ENCODE measurements at regions not wholly inside any gene's neighbourhood (a gene's known extent, or its start where the extent isn't known, plus 50 kb on each side); places are given as distances from the start of the nearest gene placed in this dataset.
"Not testable (repeated sequence)": the region's sequence is repeated elsewhere in the genome, so short reads cannot be mapped to it uniquely, and the experiment has no call there.

DNA sequence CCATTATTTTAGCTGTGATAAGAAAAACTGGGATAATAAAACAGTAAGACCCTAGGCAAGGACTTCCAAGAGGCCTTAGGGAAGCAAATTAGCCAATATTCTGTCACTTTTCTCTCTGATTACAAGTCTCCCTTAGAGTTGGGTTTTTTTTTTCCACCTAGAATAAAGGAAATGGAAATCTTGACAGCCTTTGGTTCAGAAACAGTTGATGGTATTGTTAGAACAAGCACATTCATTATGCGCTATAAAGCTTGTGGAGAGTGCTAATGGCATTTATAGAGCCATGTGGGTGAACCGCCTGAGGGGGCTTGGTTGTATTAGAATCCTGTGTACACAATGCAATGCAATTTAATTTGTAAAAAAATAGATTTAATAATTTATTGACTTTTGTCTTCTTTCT lies 88.9 kb upstream of the OGFRL1 start:
- DNase-seq (ENCODE audit: low read depth) = no peak

DNA sequence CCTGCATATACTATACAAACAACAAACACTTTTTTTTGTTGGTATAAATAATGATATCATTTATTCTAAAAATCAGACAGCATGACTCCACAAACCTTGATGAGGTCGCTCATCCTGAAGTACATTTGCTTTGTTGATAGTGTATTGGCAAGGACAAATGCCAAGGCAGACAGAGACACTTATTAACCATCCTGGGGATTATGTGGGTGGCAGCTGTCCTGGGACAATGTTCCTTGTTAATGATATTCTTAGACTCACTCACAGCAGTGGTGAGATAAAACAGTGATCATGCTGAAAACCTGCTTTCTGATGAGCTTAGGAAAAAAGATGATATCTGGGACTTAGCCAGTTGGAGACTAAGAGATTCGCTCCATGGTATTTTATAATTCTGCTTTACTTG lies 85.4 kb upstream of the OGFRL1 start:
- no peak for DNase-seq (ENCODE audit: low read depth)

DNA sequence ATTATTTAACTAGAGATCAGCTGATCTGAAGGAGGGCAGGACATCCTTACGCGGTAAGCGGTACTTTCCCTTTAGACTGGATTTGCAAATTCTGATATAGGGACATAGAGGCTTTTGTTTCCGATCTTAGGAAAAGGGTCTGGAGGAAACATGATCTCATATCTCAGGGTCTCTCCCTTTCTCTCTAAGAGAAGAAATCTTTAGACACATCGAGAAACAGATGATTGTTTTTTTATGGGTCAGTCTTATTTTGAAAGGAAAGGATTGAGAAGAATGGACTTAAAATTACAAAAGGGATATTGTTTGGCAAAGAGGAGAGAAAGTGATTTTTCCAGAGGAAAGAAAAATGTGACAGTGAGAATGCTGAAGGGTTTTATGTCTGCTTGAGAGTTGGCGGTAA lies 83.9 kb upstream of the OGFRL1 start:
- no peak for DNase-seq (ENCODE audit: low read depth)

DNA sequence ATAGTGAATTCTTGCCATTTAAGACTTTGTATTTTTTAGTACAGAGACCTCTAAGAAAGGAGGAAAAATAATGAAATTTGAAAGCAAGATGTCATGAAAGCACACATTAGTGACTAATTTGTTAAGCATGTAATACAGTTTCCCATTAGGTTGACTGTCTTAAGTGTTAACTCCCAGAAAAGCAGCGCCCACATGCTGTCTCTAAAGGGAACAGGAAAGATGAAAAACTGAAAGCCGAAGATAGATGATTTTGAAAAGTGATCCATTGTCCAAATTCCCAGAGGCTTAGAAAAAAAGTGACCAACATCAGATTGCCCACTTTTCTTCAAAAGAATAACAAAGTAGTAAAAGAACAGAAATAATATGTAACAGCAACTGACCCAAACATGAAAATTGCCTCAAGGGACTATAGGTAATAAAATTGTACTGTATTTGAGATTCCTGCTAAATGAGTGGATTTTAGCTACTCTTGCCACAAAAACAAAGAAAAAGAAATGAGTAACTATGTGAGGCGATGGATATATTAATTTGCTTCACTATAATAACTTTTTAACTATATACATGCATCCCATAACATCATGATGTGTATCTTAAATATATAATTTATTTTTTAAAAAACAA lies 83.2 kb upstream of the OGFRL1 start:
- DNase-seq (ENCODE audit: low read depth) = no peak

DNA sequence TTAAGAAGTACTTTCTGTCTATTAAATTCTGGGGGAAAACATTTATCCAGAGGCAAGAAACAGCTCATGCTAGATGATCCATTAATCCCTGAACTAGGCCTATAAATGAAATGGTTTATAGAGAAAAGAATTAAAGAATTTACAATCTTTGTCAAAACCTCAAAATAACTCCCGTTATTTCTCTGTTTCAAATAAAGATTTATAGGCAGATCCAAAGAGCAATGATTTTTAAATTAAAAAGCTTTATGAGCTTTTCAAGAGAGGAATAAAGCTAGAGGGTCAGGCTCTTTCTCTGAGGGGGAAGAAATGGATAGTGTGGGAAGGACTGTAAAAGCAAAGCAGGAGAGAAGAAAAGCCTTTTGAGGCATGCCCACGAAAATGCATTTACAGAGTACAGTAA lies 82.5 kb upstream of the OGFRL1 start:
- DNase-seq (ENCODE audit: low read depth) = no peak

DNA sequence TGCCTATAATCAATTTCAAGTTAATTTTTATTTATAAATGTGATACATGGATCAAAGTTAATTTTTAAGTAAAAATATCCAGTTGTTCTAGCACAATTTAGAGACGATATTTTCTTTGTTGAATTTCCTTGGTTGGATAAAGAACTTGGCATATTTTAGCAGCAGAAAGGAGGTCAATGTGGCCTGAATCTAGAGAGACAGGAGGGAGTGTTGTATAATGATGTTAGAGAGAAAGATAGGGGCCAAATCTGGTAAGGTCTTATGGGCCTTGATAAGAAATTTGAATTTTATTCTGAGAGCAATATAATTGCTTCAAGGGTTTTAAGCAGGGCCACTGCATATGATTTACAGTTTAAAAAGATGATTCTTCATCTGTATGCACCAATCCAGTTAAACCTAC lies 79.4 kb upstream of the OGFRL1 start:
- no peak for DNase-seq (ENCODE audit: low read depth)

DNA sequence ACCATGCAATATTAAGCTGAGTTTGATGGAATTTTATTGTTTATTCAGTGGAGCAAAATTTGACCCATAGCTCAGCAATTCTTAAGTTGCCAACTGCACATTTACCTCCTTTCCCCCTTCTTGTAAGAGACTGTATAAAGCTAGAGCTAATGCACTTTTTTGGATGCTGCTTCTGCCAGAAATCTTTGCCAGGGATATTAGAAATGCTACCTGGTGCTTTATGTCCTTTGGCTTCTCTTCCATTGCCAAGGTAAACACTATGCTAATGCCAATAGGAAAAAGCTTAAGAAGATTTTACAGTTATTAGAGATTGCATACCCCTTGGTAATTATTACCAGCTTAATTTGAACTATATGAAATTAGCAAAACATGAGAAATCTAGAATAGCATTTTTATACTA lies 79.0 kb upstream of the OGFRL1 start:
- DNase-seq (ENCODE audit: low read depth) = no peak

DNA sequence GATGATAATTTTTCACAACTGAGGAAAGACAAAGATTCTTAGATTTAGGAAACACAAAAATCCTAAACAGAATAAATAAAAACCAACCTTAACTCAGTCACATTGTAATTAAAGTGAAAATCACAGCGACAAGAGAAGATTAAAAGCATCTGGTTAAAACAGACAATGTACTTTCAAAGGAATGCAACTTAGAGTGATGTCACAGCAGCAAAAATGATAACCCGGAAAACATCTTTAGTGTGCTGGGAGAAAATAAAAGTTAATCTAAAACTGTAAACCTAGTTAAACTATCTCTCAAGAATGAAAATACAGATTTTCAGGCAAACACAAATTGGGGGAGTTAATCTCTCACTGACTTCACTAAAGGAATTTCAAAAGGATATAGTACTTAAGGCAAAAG lies 76.8 kb upstream of the OGFRL1 start:
- DNase-seq (ENCODE audit: low read depth) = no peak

DNA sequence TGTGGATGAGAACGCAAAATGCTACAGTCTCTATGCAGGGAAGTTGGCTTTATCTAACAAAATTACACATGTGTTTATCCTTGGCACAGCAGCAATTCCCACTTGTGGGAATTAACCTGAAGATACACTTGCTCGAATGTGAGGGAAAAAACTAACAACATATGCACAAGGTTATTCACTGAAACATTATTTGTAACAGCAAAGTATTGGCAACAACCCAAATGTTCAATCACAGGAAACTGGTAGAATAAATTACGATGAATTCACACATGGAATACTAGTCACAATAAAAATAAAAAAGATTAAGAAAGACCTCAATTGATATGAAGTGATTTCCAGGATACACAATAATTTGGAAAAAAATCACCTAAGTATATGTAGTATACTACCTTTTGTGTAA lies 68.1 kb upstream of the OGFRL1 start:
- DNase-seq (ENCODE audit: low read depth) = no peak

DNA sequence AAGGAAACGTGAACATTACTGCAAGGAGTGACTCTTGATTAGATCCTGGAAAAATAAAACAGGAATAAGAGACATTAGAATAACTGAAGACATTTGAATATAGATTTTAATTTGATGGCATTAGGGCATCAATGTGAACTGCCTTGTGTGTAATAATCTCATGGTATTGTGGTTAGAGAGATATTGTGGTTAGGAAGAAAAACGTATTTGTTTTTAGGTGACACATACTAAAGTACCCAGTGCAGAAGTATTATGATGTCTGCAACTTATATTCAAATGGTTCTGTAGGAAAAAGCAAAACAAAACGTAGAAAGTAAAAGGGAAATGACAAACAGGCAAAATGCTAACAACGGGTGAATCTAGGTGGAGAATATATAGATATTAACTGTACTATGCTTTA lies 65.9 kb upstream of the OGFRL1 start:
- no peak for DNase-seq (ENCODE audit: low read depth)

DNA sequence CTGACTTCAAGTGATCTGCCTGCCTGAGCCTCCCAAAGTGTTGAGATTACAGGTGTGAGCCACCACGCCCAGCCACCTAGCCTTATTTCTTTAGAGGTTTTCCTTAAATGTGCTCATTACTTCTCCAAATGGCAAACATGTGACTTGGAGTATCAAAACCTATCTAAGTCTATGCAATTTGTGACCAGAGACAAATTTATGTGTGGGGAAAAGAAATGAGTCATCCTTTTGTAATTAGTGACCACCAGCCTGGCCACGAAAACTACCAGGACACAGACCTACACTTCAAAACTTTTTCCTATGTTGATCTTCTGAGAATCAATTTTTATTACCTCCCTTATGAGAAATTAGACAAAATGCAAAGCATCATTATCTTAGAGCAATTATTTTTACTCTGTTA lies 64.6 kb upstream of the OGFRL1 start:
- no peak for DNase-seq (ENCODE audit: low read depth)

DNA sequence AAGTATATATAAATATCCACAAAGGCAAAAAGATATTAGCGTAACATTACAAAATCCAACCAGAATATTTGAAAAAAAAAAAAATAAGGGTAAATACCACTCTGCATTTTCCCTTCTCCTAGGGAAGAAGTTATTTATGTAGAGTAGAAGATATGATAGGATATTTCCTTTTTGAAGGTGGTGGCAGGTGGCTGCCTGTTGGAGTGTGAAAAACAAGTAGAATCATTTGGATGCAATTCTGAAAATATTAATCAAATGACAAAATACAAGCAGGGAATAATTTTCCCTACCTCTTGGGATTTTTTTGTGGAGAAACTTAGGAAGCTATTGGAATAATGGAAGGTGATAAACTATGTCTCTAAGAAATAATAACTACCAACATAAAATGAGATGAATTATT lies 62.5 kb upstream of the OGFRL1 start:
- no peak for DNase-seq (ENCODE audit: low read depth)

DNA sequence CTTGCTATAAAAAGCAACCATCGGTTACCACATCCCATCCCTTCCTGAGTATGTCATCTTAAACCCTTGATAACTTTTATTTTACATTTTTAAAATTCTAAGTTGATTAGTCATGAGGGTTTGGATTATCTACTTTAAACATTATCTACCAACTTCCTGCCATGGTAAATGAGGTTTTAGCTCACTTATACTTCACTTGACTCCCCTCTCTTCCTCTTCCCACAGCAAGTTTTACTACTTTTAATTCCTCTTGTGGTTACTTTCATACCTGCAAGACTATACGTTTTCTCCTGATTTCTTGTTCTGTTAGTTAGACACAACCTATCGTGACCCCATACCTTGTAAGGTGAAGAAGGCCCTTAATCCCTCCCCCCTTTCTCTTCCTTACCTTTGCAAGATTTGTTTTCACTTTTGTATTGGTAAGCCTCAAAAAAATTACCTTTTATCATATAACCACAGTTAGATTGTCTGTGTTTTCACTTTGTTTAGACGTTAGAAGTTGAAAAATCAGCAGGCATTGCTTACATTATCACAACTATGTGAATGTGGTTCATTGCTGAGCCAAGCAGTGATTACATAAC lies 60.1 kb upstream of the OGFRL1 start:
- DNase-seq (ENCODE audit: low read depth) = no peak

DNA sequence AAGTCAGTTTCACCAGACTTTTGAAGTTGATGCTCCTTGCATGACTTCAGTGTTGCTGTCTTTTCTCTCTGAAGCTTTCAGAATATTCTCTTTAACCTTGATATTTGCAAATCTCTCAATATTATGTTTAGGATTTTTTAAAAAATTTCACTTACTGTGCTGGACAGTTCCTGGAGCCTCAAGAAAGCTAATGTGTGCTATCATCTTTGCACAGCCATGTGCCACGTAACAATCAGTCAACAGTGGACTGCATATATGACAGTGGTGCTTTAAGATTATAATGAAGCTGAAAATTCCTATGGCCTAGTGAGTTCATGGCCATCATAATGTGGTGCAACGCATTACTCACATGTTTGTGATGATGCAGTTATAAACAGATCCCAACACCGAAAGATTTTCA lies 59.1 kb upstream of the OGFRL1 start:
- DNase-seq (ENCODE audit: low read depth) = no peak

DNA sequence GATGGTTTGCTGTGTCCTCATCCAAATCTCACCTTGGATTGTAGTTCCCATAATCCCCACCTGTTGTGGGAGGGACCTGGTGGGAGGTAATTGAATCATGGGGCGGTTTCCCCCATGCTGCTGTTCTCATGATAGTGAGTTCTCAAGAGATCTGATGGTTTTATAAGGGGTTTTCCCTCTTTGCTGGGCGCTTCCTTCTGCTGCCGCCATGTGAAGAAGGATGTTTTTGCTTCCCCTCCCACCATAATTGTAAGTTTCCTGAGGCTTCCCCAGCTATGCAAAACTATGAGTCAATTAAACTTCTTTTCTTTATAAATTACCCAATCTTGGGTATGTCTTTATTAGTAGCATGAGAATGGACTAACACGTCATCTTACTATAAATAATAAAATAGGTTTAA lies 55.7 kb upstream of the OGFRL1 start:
- not testable (repeated sequence) for DNase-seq (ENCODE audit: low read depth)

DNA sequence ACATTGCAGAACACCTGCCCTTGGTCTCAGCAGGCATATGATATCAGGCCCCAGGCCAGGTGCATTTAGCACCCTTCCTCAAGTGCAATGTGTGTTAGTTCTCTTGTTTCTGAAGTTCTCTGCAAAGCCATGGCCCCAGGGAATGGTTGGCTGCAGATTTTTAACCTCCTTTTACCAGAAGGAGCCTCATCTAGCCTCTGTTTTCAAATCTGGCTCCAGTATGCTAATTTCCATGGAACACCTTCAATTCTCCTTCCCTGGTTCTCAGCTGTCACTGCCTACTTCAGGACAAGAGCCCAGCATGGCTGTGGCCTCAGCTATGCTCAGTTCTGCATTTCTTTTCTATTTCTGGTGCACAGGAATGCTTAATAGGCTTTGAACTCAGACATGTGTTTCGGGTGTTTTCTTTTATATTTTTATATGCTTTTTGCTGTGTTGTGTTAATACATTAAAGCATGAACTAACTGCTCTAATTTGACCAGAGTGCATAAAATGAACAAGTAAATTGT lies 51.6 kb upstream of the OGFRL1 start:
- no peak for DNase-seq (ENCODE audit: low read depth)

DNA sequence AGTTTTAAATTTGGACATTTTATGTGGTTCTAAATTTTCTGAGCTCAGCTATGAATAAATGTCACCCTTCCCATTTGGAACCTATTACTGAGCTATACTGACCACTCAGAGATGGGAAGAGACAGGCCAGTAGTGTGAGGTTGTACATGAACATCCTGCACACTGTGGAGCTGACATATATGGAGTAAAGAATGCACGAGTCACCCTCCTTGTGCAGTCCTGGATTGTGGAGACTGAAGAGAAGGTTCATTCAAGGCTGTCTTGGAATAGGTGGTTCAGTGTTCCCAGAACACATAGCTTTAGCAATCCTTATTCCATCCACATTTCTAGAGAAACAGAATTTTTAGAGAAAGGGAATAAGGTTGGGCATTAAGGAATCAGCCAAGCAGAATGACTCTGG lies 50.3 kb upstream of the OGFRL1 start:
- DNase-seq (ENCODE audit: low read depth) = no peak
